Effector memory CD8-positive, alpha-beta T cell (primary cell): ENCODE measurements at regions not wholly inside any gene's neighbourhood (a gene's known extent, or its start where the extent isn't known, plus 50 kb on each side); places are given as distances from the start of the nearest gene placed in this dataset.

Source experiments
- ATAC-seq: fragments of 150-1000 bp; cut with Tn5 transposase; replicated peaks from 2 replicates; pipeline ENCODE4 v1.10.0; 2021; ENCODE audit warnings: mild to moderate bottlenecking, moderate library complexity
- DNase-seq, 3 experiments: peaks; one replicate each; pipeline ENCODE4 v3.0.0; 2021
- H3K27ac Mint-ChIP-seq, 2 donors: one replicate each; pipeline ENCODE4 v1.8.0; 2022; ENCODE audit warnings: mild to moderate bottlenecking in 2 of 2, mixed read lengths in 2 of 2, moderate library complexity in 2 of 2
- H3K27me3 Mint-ChIP-seq, 2 donors: one replicate each; pipeline ENCODE4 v1.8.0; 2022; ENCODE audit warnings: mixed read lengths in 2 of 2
- H3K36me3 Mint-ChIP-seq: one replicate; pipeline ENCODE4 v1.8.0; 2022; ENCODE audit warnings: mild to moderate bottlenecking, moderate library complexity, mixed read lengths; ENCODE audit not compliant: insufficient read depth
- H3K4me1 Mint-ChIP-seq, 2 donors: one replicate each; pipeline ENCODE4 v1.8.0; 2022; ENCODE audit warnings: low read depth in 2 of 2, mixed read lengths in 2 of 2
- H3K4me3 Mint-ChIP-seq, 2 donors: one replicate each; pipeline ENCODE4 v1.8.0; 2022; ENCODE audit warnings: mild to moderate bottlenecking in 2 of 2, mixed read lengths in 2 of 2, moderate library complexity in 2 of 2
- H3K9me3 Mint-ChIP-seq, 2 donors: one replicate each; pipeline ENCODE4 v1.8.0; 2022; ENCODE audit warnings: mixed read lengths in 2 of 2

GRCh38 chrX:129239371-129239770 is 283.9 kb downstream of the SMARCA1 start:
- peaks cover 2 to 13% of the 10 kb centered on the region in 2 donors for H3K9me3 Mint-ChIP-seq
- no peaks in the 10 kb centered on the region for H3K27me3 Mint-ChIP-seq
- H3K4me3 Mint-ChIP-seq: no peak overlapping the region
- DNase-seq (no peak), ATAC-seq (no peak)
- H3K27ac Mint-ChIP-seq: no peak overlapping the region
- no peaks in the 10 kb centered on the region for H3K36me3 Mint-ChIP-seq
- no peaks in the 10 kb centered on the region for H3K4me1 Mint-ChIP-seq

- Mint-ChIP-seq H3K36me3 (no peaks in the 10 kb centered on the region), H3K9me3 (peaks cover 2 to 6% of the 10 kb centered on the region in 2 donors), H3K4me1 (no peaks in the 10 kb centered on the region), H3K27ac (no peak overlapping the region), H3K4me3 (no peak overlapping the region), H3K27me3 (no peaks in the 10 kb centered on the region)
- ATAC-seq (no peak), DNase-seq (no peak)
Measured at GRCh38 chrX:129238011-129238410, 285.3 kb downstream of the SMARCA1 start.

GRCh38 chrX:129235903-129236302 is 287.4 kb downstream of the SMARCA1 start:
- H3K4me3 Mint-ChIP-seq: no peak overlapping the region
- no peak for DNase-seq
- H3K27ac Mint-ChIP-seq: no peak overlapping the region
- no peak for ATAC-seq
- H3K9me3 Mint-ChIP-seq: peaks cover 2 to 6% of the 10 kb centered on the region in 2 donors
- no peaks in the 10 kb centered on the region for H3K27me3 Mint-ChIP-seq
- H3K36me3 Mint-ChIP-seq: no peaks in the 10 kb centered on the region
- no peaks in the 10 kb centered on the region for H3K4me1 Mint-ChIP-seq

GRCh38 chrX:129233786-129234185 is 289.5 kb downstream of the SMARCA1 start:
- H3K4me1 Mint-ChIP-seq: no peaks in the 10 kb centered on the region
- no peaks in the 10 kb centered on the region for H3K36me3 Mint-ChIP-seq
- H3K4me3 Mint-ChIP-seq: no peak overlapping the region

GRCh38 chrX:129230850-129231512 is 292.3 kb downstream of the SMARCA1 start:
- no peaks in the 10 kb centered on the region for H3K36me3 Mint-ChIP-seq

More at GRCh38 chrX:129233786-129234185, 289.5 kb downstream of the SMARCA1 start:
- no peak overlapping the region for H3K27ac Mint-ChIP-seq
- ATAC-seq (no peak), DNase-seq (no peak)
- H3K9me3 Mint-ChIP-seq: peaks cover 2 to 6% of the 10 kb centered on the region in 2 donors
- no peaks in the 10 kb centered on the region for H3K27me3 Mint-ChIP-seq

GRCh38 chrX:129230168-129230567 is 293.1 kb downstream of the SMARCA1 start:
- Mint-ChIP-seq H3K27me3 (no peaks in the 10 kb centered on the region), H3K4me3 (no peak overlapping the region), H3K36me3 (no peaks in the 10 kb centered on the region), H3K4me1 (no peaks in the 10 kb centered on the region), H3K27ac (no peak overlapping the region), H3K9me3 (no peaks in the 10 kb centered on the region)
- no peak for DNase-seq
- ATAC-seq: no peak

More at GRCh38 chrX:129230850-129231512, 292.3 kb downstream of the SMARCA1 start:
- no peak overlapping the region for H3K4me3 Mint-ChIP-seq
- H3K9me3 Mint-ChIP-seq: no peaks in the 10 kb centered on the region
- H3K4me1 Mint-ChIP-seq: no peaks in the 10 kb centered on the region
- H3K27ac Mint-ChIP-seq: no peak overlapping the region
- no peak for DNase-seq
- H3K27me3 Mint-ChIP-seq: no peaks in the 10 kb centered on the region
- ATAC-seq: no peak

GRCh38 chrX:129227366-129227765 is 295.9 kb downstream of the SMARCA1 start:
- Mint-ChIP-seq H3K4me1 (no peaks in the 10 kb centered on the region), H3K27ac (no peak overlapping the region), H3K27me3 (no peaks in the 10 kb centered on the region), H3K9me3 (no peaks in the 10 kb centered on the region), H3K4me3 (no peak overlapping the region), H3K36me3 (peaks cover 3% of the 10 kb centered on the region)
- DNase-seq (no peak), ATAC-seq (no peak)

GRCh38 chrX:129193357-129193756 is 329.9 kb downstream of the SMARCA1 start:
- H3K27me3 Mint-ChIP-seq: no peaks in the 10 kb centered on the region
- no peaks in the 10 kb centered on the region for H3K4me1 Mint-ChIP-seq
- H3K27ac Mint-ChIP-seq: no peak overlapping the region
- no peaks in the 10 kb centered on the region for H3K9me3 Mint-ChIP-seq
- DNase-seq (no peak), ATAC-seq (no peak)
- H3K4me3 Mint-ChIP-seq: no peak overlapping the region
- no peaks in the 10 kb centered on the region for H3K36me3 Mint-ChIP-seq

- no peaks in the 10 kb centered on the region for H3K4me1 Mint-ChIP-seq
- H3K27me3 Mint-ChIP-seq: no peaks in the 10 kb centered on the region
- no peaks in the 10 kb centered on the region for H3K9me3 Mint-ChIP-seq
- DNase-seq: no peak
- H3K27ac Mint-ChIP-seq: no peak overlapping the region
- H3K36me3 Mint-ChIP-seq: no peaks in the 10 kb centered on the region
- H3K4me3 Mint-ChIP-seq: no peak overlapping the region
- no peak for ATAC-seq
Measured at GRCh38 chrX:129188231-129188630, 335.1 kb downstream of the SMARCA1 start.

GRCh38 chrX:129176710-129177109 is 346.6 kb downstream of the SMARCA1 start:
- H3K9me3 Mint-ChIP-seq: peaks cover 0 to 10% of the 10 kb centered on the region in 2 donors
- H3K27ac Mint-ChIP-seq: no peak overlapping the region
- no peaks in the 10 kb centered on the region for H3K36me3 Mint-ChIP-seq
- no peaks in the 10 kb centered on the region for H3K4me1 Mint-ChIP-seq
- no peak overlapping the region for H3K4me3 Mint-ChIP-seq
- no peaks in the 10 kb centered on the region for H3K27me3 Mint-ChIP-seq
- ATAC-seq (no peak), DNase-seq (no peak)

GRCh38 chrX:129161108-129161507 is 362.2 kb downstream of the SMARCA1 start:
- Mint-ChIP-seq H3K4me1 (no peaks in the 10 kb centered on the region), H3K27ac (no peak overlapping the region), H3K27me3 (no peaks in the 10 kb centered on the region), H3K36me3 (no peaks in the 10 kb centered on the region), H3K9me3 (no peaks in the 10 kb centered on the region), H3K4me3 (no peak overlapping the region)
- ATAC-seq (no peak), DNase-seq (no peak)

GRCh38 chrX:129158505-129158904 is 364.8 kb downstream of the SMARCA1 start:
- Mint-ChIP-seq H3K4me1 (no peaks in the 10 kb centered on the region), H3K36me3 (no peaks in the 10 kb centered on the region), H3K9me3 (no peaks in the 10 kb centered on the region), H3K27me3 (no peaks in the 10 kb centered on the region), H3K4me3 (no peak overlapping the region), H3K27ac (no peak overlapping the region)
- DNase-seq (no peak), ATAC-seq (no peak)

GRCh38 chrX:129145840-129146272 is 377.4 kb downstream of the SMARCA1 start:
- H3K36me3 Mint-ChIP-seq: no peaks in the 10 kb centered on the region
- H3K9me3 Mint-ChIP-seq: peaks cover 0 to 2% of the 10 kb centered on the region in 2 donors
- ATAC-seq (no peak), DNase-seq (no peak)
- H3K27me3 Mint-ChIP-seq: no peaks in the 10 kb centered on the region
- no peaks in the 10 kb centered on the region for H3K4me1 Mint-ChIP-seq
- no peak overlapping the region for H3K4me3 Mint-ChIP-seq
- no peak overlapping the region for H3K27ac Mint-ChIP-seq

GRCh38 chrX:129145385-129145784 is 377.9 kb downstream of the SMARCA1 start:
- Mint-ChIP-seq H3K9me3 (peaks cover 0 to 2% of the 10 kb centered on the region in 2 donors), H3K4me3 (no peak overlapping the region), H3K4me1 (no peaks in the 10 kb centered on the region), H3K27me3 (no peaks in the 10 kb centered on the region), H3K27ac (no peak overlapping the region), H3K36me3 (no peaks in the 10 kb centered on the region)
- ATAC-seq: no peak
- DNase-seq: no peak
